Activated CD4-positive, alpha-beta T cell treated with anti-CD3 and anti-CD28 coated beads, Interleukin-2, Interleukin-6, amounts not matched to agents 100 ng/mL and 50 ng/mL, durations not matched to agents 16 hours and 8 hours (primary cell): ENCODE measurements at regions not wholly inside any gene's neighbourhood (a gene's known extent, or its start where the extent isn't known, plus 50 kb on each side); places are given as distances from the start of the nearest gene placed in this dataset.
A peak's percentile ranks its signal among the peaks of the same experiment; 100 is the strongest.

Experiments used
- DNase-seq: peaks from one replicate; pipeline ENCODE4 v3.0.0-alpha.2; 2020

DNA sequence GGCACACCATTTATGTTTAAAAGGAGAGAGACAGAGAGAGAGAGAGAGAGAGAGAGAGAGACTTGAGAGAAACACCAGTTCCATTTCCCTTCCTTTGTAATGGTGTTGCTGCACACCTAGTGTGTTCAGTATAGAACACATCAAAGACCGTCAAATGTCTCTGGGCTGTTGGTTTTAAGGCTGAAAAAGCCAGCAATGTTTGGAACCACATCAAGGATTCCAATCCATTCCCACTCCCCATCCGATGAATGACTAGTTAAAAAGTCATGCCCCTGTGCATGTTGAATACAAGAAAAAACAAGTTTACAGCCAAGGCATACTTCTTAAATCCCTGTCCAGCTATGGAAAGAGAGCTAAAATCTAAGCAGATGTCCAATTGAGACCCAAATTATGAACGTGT lies 83.0 kb upstream of the IFNE start:
- DNase-seq, result no peak

GRCh38 chr9:21567926-21568325 lies 85.8 kb upstream of the IFNE start:
- DNase-seq, result no peak

DNA sequence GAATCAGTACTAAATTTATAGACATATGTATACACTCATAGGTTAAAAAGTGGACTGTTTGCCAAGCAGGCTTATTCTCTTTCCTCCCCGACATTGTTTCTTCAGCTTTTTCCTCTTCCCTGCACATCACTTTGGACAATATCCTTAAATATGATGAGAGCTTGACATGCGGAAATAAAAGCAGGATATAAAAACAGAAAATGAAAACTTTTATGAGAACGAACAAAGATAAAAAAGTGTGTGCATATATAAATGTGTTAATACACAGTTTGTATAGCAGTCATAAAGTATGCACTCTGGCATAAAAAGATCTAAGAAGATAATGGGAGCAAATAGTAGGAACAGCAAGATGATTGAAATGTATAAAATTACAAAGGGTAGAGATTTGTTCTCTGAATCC lies 86.4 kb upstream of the IFNE start:
- DNase-seq, result no peak

DNA sequence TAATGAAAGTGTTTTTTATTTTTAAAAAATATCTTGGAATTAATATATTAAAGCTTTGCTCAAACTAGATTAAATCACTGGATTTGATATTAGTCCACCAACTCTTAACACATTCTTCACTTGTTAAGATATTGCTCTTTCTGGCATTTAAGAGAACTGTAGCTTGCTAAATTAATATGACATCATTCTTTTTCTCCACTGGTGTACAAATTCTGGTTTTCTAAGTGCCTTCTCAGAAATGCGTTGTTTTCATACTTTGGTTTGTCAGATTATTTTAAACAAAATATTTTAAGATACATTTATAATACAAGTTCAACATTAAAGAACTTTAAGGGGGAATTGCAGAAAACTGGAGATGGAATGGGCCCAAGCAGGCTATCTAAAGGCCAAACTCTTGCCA lies 87.6 kb upstream of the IFNE start:
- DNase-seq, result no peak

DNA sequence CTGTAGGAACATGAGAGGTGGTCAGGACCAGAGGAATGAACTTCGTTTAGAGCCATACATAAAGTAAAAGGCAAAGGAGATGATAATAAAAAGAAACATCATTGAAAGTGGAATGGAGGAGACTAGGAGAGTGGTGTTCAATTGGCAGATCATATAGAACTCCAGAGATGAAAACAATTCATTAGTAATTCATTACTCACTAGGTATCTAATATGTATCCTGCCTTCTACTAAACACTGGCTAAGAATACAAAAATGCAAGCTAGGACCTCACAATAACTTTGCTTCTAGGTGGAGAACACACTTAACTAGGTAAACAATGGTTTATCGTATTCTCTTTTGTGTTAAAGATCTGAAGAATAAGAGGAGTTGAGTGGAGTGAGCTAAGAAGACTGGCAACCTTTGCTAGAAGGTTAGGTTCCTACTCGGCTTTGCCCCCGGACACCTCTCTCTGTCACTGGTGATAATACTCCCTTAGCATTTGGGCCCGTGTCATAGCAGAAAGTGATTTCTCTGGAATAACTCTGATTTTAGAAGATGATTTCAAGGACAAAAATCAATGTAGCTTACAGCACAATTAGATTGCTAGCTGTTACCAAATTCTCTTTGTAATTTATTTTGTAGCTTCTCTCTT lies 88.6 kb upstream of the IFNE start:
- DNase-seq, result no peak

- DNase-seq, result no peak
Measured at GRCh38 chr9:21574261-21574660, 92.1 kb upstream of the IFNE start.

- DNase-seq, result peak; percentile 43
Measured at GRCh38 chr9:21576331-21577189, 94.4 kb upstream of the IFNE start.

- peak; percentile 53 for DNase-seq
Measured at GRCh38 chr9:21579247-21579671, 97.1 kb upstream of the IFNE start.

DNA sequence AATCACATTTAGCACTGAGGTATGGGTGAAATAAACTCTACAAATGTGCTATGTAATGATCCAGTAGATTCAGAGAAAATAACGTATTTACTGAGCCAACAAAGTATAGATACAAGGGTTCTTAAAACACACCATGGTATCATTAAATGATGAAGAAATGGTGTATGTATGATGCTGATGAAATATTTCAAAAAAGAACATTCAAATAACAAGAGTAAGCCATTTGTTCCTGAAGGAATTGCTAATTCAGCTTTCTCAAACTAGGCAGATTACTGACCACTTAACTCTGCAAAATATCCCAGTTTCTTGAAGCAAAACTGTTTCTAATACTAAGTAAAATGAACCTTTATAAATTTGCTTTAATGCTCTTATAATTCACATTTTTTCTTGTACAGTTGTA lies 97.6 kb upstream of the IFNE start:
- no peak for DNase-seq

GRCh38 chr9:21580636-21581378 lies 98.7 kb upstream of the IFNE start:
- DNase-seq, result no peak

DNA sequence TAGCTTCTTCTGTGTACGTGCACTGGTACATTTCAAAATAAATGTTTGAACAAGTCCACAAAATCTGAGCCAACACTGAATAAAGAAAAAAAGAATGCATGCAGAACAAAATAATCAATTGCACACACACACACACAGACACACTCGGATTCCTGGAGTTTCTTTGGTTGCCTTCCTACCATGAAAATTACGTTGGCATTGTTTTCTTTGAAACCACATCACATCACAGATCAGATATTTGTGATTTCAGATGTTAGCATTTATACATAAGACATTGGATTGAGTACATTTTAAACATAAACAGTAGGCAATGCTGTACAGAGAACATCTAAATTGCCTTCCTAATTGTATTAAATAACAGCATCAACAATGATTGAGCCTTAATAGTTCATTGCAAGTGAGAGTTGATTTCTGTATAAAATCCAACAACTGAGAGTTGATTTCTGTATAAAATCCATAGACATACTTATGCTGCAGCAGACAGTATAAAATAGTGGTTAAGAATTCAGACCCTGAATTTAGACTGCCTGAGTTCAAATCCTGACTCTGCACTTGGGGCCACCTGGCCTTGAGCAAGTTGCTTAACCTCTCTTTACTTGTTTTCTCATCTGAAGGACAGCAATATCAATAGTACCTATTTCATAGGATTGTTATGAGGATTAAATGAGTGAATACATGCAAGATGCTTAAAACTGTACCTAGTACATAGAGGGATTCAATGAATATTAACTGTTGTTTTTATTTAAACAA lies 101.7 kb upstream of the IFNE start:
- no peak for DNase-seq

GRCh38 chr9:21584890-21585289 lies 102.8 kb upstream of the IFNE start:
- no peak for DNase-seq

DNA sequence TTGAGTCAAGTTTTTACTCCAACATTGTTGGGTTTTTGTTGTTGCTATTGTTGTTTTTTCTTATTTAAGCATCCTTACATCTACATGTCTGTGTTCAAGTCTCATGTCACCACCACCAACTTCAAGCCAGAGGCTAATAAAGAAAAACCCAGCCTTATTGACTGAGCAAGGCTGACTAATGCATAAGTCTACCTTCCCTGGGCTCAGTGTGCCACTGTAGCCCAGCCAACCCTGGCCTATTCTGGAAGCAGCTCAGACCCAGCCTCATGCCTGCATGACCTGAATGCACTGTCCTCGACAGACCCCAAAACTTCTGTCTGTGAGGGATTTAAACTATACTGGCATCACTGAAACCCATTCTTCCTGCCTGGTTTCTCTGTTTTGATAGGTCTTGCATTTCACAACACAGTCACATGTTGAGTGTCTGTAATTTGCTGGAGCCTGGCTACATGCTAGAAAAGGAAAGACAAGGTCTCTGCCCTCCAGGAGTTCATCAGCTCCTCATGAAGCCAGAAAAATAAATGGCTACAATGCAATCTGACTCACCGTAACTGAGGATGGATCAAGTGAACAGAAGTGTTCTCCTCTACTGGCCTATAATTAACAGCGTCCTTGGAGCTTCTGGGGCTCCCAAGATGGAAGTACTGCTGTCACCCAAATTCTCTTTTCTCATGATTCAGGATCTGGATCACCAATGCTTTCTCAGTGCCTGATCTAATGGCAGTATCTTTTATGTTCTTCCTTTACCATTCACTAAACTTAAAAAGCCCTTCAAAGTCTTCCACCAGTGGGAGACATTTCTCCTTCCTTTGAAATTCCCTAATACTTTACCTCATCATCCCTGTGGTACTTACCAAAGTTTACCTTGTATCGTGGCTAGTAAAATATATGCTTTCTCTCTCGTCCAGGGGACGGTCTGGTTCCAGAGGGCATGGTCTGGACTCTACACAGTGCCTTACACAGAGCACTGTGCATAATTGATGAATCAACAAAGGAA lies 103.9 kb upstream of the IFNE start:
- DNase-seq, result no peak

- no peak for DNase-seq
Measured at GRCh38 chr9:21589344-21590056, 107.4 kb upstream of the IFNE start.

DNA sequence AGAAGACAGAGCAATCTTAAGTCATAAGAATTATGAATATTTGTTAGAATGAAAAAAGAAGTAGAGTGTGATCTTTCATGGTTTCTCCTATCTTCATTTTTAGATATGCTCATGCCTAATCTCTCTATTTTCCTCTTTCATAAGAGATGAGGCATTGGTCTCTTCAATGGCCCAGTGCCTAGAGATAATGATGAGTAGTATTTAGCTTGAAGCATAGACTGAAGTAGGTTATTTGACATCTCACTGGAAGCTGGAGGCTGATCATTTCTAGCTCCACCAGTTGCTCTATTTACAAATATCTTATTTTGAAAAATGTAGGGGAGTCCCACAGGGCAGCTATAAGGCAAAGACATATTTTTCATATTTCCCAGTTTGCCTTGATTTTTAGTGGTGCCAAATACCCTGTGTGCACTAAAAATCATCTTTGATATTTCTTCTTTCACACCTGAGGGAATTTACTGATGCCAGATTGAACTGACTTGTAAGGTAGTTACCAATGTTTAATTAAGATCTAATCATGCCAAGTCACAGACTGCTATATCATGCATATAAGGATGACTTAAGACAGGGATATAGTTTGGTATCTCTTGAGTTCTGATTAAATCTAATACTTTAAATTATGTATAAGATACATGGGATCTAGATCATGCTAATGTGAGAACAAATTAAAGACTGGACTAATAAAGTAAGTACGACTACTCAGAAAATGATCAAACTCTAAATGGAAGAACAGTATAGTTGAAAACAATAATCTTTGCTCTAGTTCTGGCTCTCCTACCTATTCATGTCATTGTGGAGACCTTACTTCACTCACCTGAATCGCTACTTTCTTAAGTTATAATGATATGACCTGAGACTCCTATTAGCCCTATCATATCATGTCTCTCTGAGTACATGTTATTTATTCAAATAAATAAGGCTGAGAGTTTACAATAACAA lies 108.2 kb upstream of the IFNE start:
- no peak for DNase-seq

DNA sequence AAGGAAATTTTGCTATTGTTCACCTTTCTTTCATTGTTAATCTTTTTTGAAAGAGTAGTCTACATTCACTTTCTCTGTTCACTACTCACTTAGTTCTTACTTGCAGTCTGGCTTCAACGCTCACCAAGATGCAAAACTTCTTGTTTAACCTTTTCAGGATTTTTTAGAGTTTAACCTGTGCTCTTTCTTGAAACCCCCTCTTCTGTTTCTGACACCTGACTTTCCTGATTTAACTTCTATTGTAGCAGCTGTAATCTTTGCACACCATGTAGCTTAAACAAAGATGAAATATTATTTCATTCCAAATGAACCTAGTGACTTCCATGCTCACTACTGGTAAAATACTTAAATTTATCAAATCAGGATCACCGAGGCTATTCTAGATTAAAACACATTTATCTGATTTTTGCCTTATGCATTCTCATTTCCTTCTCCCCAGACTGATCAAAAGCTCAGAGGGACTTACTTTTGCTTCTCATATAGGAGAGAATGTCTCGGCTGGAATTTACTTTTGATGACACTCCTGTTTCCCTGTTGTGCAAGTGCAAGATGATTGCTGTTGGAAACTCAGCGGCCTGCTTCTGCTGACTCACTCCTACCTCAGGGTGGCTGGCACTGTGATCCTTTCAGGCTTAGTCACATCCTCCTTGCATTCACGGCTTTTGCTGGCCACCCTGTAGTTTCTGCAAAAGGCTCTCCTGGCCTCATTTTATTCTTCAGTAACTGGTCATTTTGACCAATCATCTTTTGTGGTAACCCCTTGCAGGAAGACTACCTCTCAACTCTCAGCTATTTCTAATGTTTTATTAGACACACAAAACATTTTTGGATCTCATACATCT lies 109.3 kb upstream of the IFNE start:
- peak; percentile 86 for DNase-seq

DNA sequence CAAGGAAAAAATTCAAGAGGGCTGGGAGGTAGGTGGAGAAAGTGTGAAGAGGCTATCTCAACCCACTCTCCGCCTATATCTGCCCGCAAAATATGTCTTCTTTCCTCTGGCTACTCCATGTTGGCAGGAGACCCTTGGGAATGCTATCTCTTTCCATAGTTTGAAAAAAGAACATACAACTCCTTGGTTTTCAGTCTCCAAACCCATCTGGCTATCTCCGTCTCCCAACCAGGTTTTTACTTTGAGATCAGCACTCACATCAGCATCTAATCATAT lies 109.9 kb upstream of the IFNE start:
- no peak for DNase-seq

GRCh38 chr9:21597284-21597683 lies 115.2 kb upstream of the IFNE start:
- DNase-seq, result no peak

DNA sequence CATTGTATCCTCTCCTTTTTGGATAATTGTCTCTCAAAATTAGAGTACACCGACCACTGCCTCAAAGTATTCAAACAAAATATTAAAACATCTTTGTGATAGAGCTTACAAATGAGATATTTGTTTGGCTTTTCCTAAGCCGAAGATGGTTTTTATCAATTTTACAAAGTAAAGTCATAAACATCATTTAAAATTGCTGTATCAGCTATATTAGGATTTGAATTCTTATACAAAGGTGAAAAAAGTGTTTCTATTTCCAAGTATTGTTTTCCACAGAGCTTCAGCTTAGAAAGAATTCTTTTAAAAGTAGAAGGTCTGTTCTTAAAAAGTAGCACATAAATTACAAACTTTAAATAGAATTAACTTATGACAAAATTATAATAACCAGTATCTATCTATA lies 116.6 kb upstream of the IFNE start:
- no peak for DNase-seq
